ENCODE measurements at regions not wholly inside any gene's neighbourhood (a gene's known extent, or its start where the extent isn't known, plus 50 kb on each side); places are given as distances from the start of the nearest gene placed in this dataset.

GRCh38 chr11:119832202-119832935 is 103.4 kb upstream of the NECTIN1 start:
- TF ChIP-seq CTCF (IDR thresholded peaks at IDR 0.05; ENCODE audit: insufficient read depth, low read depth, low read length) (no peak), EZH2 (IDR thresholded peaks at IDR 0.05; ENCODE audit: insufficient read depth, low read length) (no peak)

Measured in astrocyte (in vitro differentiated cells and primary cell).